ENCODE measurements at regions not wholly inside any gene's neighbourhood (a gene's known extent, or its start where the extent isn't known, plus 50 kb on each side); places are given as distances from the start of the nearest gene placed in this dataset.

GRCh38 chr16:73732143-73732542 is 564.5 kb upstream of the PSMD7 start:
- H3K4me3 ChIP-seq, result no peak overlapping the region
- TF ChIP-seq CTCF (IDR thresholded peaks at IDR 0.05), result no peak
- no peak for TF ChIP-seq POLR2A (IDR thresholded peaks at IDR 0.05)
- no peaks in the 10 kb centered on the region for H3K4me1 ChIP-seq
- no peaks in the 10 kb centered on the region for H3K9me3 ChIP-seq
- no peak for DNase-seq
- 50% methylated on average over 1 of the region's 1 CpG for WGBS (ENCODE audit: insufficient coverage, low coverage, low lambda C conversion rate, missing lambda C conversion rate)
- H3K36me3 ChIP-seq, result no peaks in the 10 kb centered on the region
- ATAC-seq, result peak in 3 of 4 donors; percentile 47 to 52 (median 51)
- no peak overlapping the region for H3K27ac ChIP-seq
- intact Hi-C loops (cut with DNase I), result no loop called here
- no peaks in the 10 kb centered on the region for H3K27me3 ChIP-seq

GRCh38 chr16:73730481-73731090 is 566.0 kb upstream of the PSMD7 start:
- no peak overlapping the region for H3K4me3 ChIP-seq
- DNase-seq (no peak), ATAC-seq (no peak)
- H3K27ac ChIP-seq, result no peak overlapping the region
- H3K9me3 ChIP-seq, result no peaks in the 10 kb centered on the region
- no peaks in the 10 kb centered on the region for H3K36me3 ChIP-seq
- no peaks in the 10 kb centered on the region for H3K4me1 ChIP-seq
- H3K27me3 ChIP-seq, result no peaks in the 10 kb centered on the region
- intact Hi-C loops (cut with DNase I), result no loop called here
- WGBS (ENCODE audit: insufficient coverage, low coverage, low lambda C conversion rate, missing lambda C conversion rate), result 71% methylated on average over 13 of the region's 15 CpGs
- TF ChIP-seq CTCF (IDR thresholded peaks at IDR 0.05) (no peak), POLR2A (IDR thresholded peaks at IDR 0.05) (no peak)

- 45% methylated on average over 3 of the region's 3 CpGs for WGBS (ENCODE audit: insufficient coverage, low coverage, low lambda C conversion rate, missing lambda C conversion rate)
- H3K4me3 ChIP-seq, result no peak overlapping the region
Measured at GRCh38 chr16:73725156-73725555, 571.5 kb upstream of the PSMD7 start.

GRCh38 chr16:73724503-73724902 is 572.1 kb upstream of the PSMD7 start:
- TF ChIP-seq POLR2A (IDR thresholded peaks at IDR 0.05), result no peak
- no peak for TF ChIP-seq CTCF (IDR thresholded peaks at IDR 0.05)
- no peaks in the 10 kb centered on the region for H3K4me1 ChIP-seq
- no peak overlapping the region for H3K27ac ChIP-seq
- H3K4me3 ChIP-seq, result no peak overlapping the region
- H3K9me3 ChIP-seq, result no peaks in the 10 kb centered on the region
- no peaks in the 10 kb centered on the region for H3K27me3 ChIP-seq
- 26% methylated on average over 2 of the region's 2 CpGs for WGBS (ENCODE audit: insufficient coverage, low coverage, low lambda C conversion rate, missing lambda C conversion rate)
- ATAC-seq, result no peak
- no peak for DNase-seq
- intact Hi-C loops (cut with DNase I), result no loop called here
- H3K36me3 ChIP-seq, result no peaks in the 10 kb centered on the region

More at GRCh38 chr16:73725156-73725555, 571.5 kb upstream of the PSMD7 start:
- DNase-seq (no peak), ATAC-seq (no peak)
- Histone ChIP-seq H3K36me3 (no peaks in the 10 kb centered on the region), H3K4me1 (no peaks in the 10 kb centered on the region), H3K27me3 (no peaks in the 10 kb centered on the region), H3K9me3 (no peaks in the 10 kb centered on the region), H3K27ac (no peak overlapping the region)
- intact Hi-C loops (cut with DNase I), result no loop called here
- TF ChIP-seq POLR2A (IDR thresholded peaks at IDR 0.05) (no peak), CTCF (IDR thresholded peaks at IDR 0.05) (no peak)

Data from right lobe of liver (tissue), 6 donors.